Mesenchymal stem cell (in vitro differentiated cells and primary cell): ENCODE measurements at regions not wholly inside any gene's neighbourhood (a gene's known extent, or its start where the extent isn't known, plus 50 kb on each side); places are given as distances from the start of the nearest gene placed in this dataset.

ENCODE experiments used
- DNase-seq: peaks from one replicate; pipeline ENCODE4 v3.0.0-alpha.2; 2013
- H2AFZ ChIP-seq: one replicate; pipeline ENCODE4 v1.6.1; 2013; ENCODE audit warnings: low read depth, mild to moderate bottlenecking, control low read depth, inconsistent platforms, low read length, moderate library complexity
- H2AK5ac ChIP-seq: 2 replicates; pipeline ENCODE4 v1.6.1; 2013; ENCODE audit warnings: low read length, moderate library complexity, mild to moderate bottlenecking, inconsistent platforms; ENCODE audit not compliant: severe bottlenecking
- H2BK120ac ChIP-seq: one replicate; pipeline ENCODE4 v1.6.1; 2013; ENCODE audit warnings: low read depth, mild to moderate bottlenecking, inconsistent platforms, low read length, moderate library complexity
- H2BK12ac ChIP-seq, 2 experiments: one replicate each; pipeline ENCODE4 v1.6.1; 2013; ENCODE audit warnings: inconsistent platforms in 2 of 2, low read length in 2 of 2, mild to moderate bottlenecking in 2 of 2, moderate library complexity in 2 of 2, control low read depth in 1 of 2
- H2BK15ac ChIP-seq: one replicate; pipeline ENCODE4 v1.6.1; 2013; ENCODE audit warnings: mild to moderate bottlenecking, low read depth, inconsistent platforms; ENCODE audit not compliant: poor library complexity, severe bottlenecking
- H2BK5ac ChIP-seq: 2 replicates; pipeline ENCODE4 v1.6.1; 2013; ENCODE audit warnings: low read depth, mild to moderate bottlenecking, low read length, control low read depth, inconsistent platforms; ENCODE audit not compliant: poor library complexity, severe bottlenecking
- H3K14ac ChIP-seq, 2 experiments: one replicate each; pipeline ENCODE4 v1.6.1; 2013; ENCODE audit warnings: inconsistent platforms in 2 of 2, low read length in 2 of 2, control low read depth in 1 of 2, mild to moderate bottlenecking in 1 of 2, moderate library complexity in 1 of 2
- H3K18ac ChIP-seq, 2 experiments: one replicate each; pipeline ENCODE4 v1.6.1; 2013; ENCODE audit warnings: inconsistent platforms in 2 of 2, low read length in 2 of 2, control low read depth in 1 of 2, low read depth in 1 of 2, mild to moderate bottlenecking in 1 of 2
- H3K23ac ChIP-seq, 2 experiments: one replicate each; pipeline ENCODE4 v1.6.1; 2013; ENCODE audit warnings: inconsistent platforms in 2 of 2, low read length in 2 of 2, mild to moderate bottlenecking in 2 of 2, moderate library complexity in 2 of 2, control low read depth in 1 of 2
- H3K27ac ChIP-seq: 2 replicates; pipeline ENCODE4 v1.5.1; 2013; ENCODE audit warnings: mild to moderate bottlenecking, moderate library complexity, low read length, control low read depth, inconsistent platforms; ENCODE audit not compliant: poor library complexity, severe bottlenecking
- H3K27me3 ChIP-seq, 2 experiments: 2 replicates each; pipeline versions ENCODE4 v1.6.1 to v1.7.0; 2013; ENCODE audit warnings: low read length in 2 of 2, mild to moderate bottlenecking in 2 of 2, moderate library complexity in 2 of 2, control low read depth in 1 of 2, inconsistent platforms in 1 of 2; ENCODE audit not compliant: control insufficient read depth in 1 of 2, insufficient read depth in 1 of 2
- H3K36me3 ChIP-seq, 2 experiments: 2 replicates each; pipeline versions ENCODE4 v1.6.1 to v1.7.0; 2013; ENCODE audit warnings: low read length in 2 of 2, control low read depth in 1 of 2, inconsistent platforms in 1 of 2, low read depth in 1 of 2, mild to moderate bottlenecking in 1 of 2; ENCODE audit not compliant: insufficient read depth in 2 of 2, control insufficient read depth in 1 of 2
- H3K4ac ChIP-seq, 2 experiments: one replicate each; pipeline ENCODE4 v1.6.1; 2013; ENCODE audit warnings: inconsistent platforms in 2 of 2, low read length in 2 of 2, mild to moderate bottlenecking in 2 of 2, moderate library complexity in 2 of 2, control low read depth in 1 of 2, low read depth in 1 of 2
- H3K4me1 ChIP-seq: 2 replicates; pipeline ENCODE4 v1.6.1; 2013; ENCODE audit warnings: low read depth, low read length, control low read depth; ENCODE audit not compliant: control insufficient read depth, insufficient read depth
- H3K4me2 ChIP-seq: 2 replicates; pipeline ENCODE4 v1.6.1; 2013; ENCODE audit warnings: low read length, mild to moderate bottlenecking, inconsistent platforms; ENCODE audit not compliant: poor library complexity, severe bottlenecking
- H3K4me3 ChIP-seq, 2 experiments: 2 replicates each; pipeline versions ENCODE4 v1.5.1 to v1.7.0; 2013; ENCODE audit warnings: low read length in 2 of 2, mild to moderate bottlenecking in 2 of 2, control low read depth in 1 of 2, low read depth in 1 of 2; ENCODE audit not compliant: insufficient read depth in 1 of 2
- H3K79me1 ChIP-seq: replicated peaks from 2 replicates; pipeline ENCODE4 v1.6.1; 2013; ENCODE audit warnings: mild to moderate bottlenecking, control low read depth, low read length, inconsistent platforms; ENCODE audit not compliant: poor library complexity, severe bottlenecking
- H3K9ac ChIP-seq: 2 replicates; pipeline ENCODE4 v1.7.0; 2013; ENCODE audit warnings: mild to moderate bottlenecking, low read length, moderate library complexity
- H3K9me3 ChIP-seq: 2 replicates; pipeline ENCODE4 v1.7.0; 2013; ENCODE audit warnings: mild to moderate bottlenecking, low read length; ENCODE audit not compliant: control insufficient read depth
- H4K8ac ChIP-seq: one replicate; pipeline ENCODE4 v1.6.1; 2013; ENCODE audit warnings: inconsistent platforms, mild to moderate bottlenecking, low read length, moderate library complexity
- H4K91ac ChIP-seq: one replicate; pipeline ENCODE4 v1.6.1; 2013; ENCODE audit warnings: mild to moderate bottlenecking, low read length, inconsistent platforms
- WGBS: methylation state at CpG from one replicate; pipeline ENCODE4 v1.1.7; 2013; ENCODE audit warnings: mixed read lengths; 5-methylcytosine and 5-hydroxymethylcytosine counted together

DNA sequence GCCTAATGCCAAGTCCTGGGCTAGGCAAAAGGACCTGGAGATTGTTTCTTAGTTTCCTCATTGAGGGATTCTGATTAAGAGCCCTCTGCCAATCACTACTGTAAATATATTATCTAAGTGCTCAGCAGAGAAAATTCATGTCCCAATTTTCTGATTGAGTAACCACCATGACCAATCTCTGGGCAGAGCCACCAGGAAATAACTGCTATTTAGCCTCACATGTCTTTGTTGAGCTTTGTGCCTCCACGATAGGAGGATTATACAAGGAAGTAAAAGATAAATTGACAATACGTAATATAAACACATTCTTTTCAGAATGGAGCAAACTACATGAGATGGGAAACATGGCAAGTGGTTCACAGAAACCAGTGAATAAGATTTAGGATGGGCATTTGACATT, 396.1 kb upstream of the PAPPA start:
- H3K23ac ChIP-seq: no peak overlapping the region
- no peak overlapping the region for H2AFZ ChIP-seq
- DNase-seq: no peak
- no peak overlapping the region for H2BK12ac ChIP-seq
- no peaks in the 10 kb centered on the region for H3K4me1 ChIP-seq
- H3K18ac ChIP-seq: no peak overlapping the region
- H3K36me3 ChIP-seq: no peaks in the 10 kb centered on the region
- H3K14ac ChIP-seq: no peak overlapping the region
- H2BK15ac ChIP-seq: no peak overlapping the region
- H2AK5ac ChIP-seq: no peak overlapping the region
- H4K91ac ChIP-seq: no peak overlapping the region
- no peak overlapping the region for H3K9ac ChIP-seq
- no peak overlapping the region for H4K8ac ChIP-seq
- H3K4me3 ChIP-seq: no peak overlapping the region
- 100% methylated on average over 1 of the region's 2 CpGs for WGBS
- no peaks in the 10 kb centered on the region for H3K27me3 ChIP-seq
- H3K4ac ChIP-seq: no peak overlapping the region
- H2BK5ac ChIP-seq: no peak overlapping the region
- no peak overlapping the region for H2BK120ac ChIP-seq
- no peaks in the 10 kb centered on the region for H3K79me1 ChIP-seq
- no peaks in the 10 kb centered on the region for H3K9me3 ChIP-seq
- no peak overlapping the region for H3K4me2 ChIP-seq
- no peak overlapping the region for H3K27ac ChIP-seq

DNA sequence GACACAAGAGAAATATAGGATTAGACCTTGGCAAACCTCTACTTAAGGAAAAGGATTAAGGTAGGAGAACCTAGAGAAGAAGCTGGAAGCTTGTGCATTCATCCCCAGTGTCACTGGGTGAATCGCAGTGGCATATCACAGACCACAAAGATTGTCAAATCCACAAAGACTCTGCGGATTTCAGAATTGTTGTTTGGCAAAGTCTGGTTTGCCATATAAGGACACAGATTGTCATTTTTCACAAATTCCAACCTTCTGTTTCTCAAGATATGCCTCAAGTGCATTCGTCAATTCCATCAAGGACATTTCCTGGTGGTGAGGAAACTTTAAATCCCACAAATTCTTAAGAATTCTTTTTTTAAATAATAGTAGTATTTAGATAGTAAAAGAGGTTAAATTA, 395.1 kb upstream of the PAPPA start:
- no peaks in the 10 kb centered on the region for H3K4me1 ChIP-seq
- H3K9ac ChIP-seq: no peak overlapping the region
- peak; percentile 44 for DNase-seq
- no peak overlapping the region for H2BK5ac ChIP-seq
- no peak overlapping the region for H2BK15ac ChIP-seq
- no peak overlapping the region for H3K18ac ChIP-seq
- H3K4ac ChIP-seq: no peak overlapping the region
- no peak overlapping the region for H2AK5ac ChIP-seq
- no peak overlapping the region for H3K4me3 ChIP-seq
- H3K36me3 ChIP-seq: no peaks in the 10 kb centered on the region
- WGBS: 80% methylated on average over 2 of the region's 3 CpGs
- H2AFZ ChIP-seq: no peak overlapping the region
- no peaks in the 10 kb centered on the region for H3K79me1 ChIP-seq
- H3K27ac ChIP-seq: no peak overlapping the region
- H3K14ac ChIP-seq: no peak overlapping the region
- no peaks in the 10 kb centered on the region for H3K27me3 ChIP-seq
- H4K91ac ChIP-seq: no peak overlapping the region
- no peak overlapping the region for H4K8ac ChIP-seq
- H3K9me3 ChIP-seq: no peaks in the 10 kb centered on the region
- H3K23ac ChIP-seq: no peak overlapping the region
- no peak overlapping the region for H3K4me2 ChIP-seq
- H2BK120ac ChIP-seq: no peak overlapping the region
- H2BK12ac ChIP-seq: no peak overlapping the region

DNA sequence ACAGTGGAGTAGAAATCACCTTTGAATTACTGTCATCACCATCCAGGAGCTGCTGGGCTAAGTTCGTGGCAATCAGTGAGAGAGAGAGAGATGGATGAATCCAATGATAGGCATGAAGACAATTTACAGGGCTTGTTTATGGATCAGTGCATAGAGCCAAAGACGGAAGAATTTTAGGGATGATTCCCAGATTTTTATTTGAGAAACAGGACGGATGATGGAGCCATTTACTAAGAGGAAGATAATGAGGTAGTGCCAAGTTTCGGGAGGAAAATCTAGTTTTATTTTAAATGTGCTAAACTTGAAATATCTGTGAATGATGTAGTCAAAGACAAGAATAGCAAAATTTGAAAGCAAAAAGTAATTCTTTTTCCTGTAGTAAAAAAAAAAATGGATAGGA, 394.2 kb upstream of the PAPPA start:
- Histone ChIP-seq H3K4me3 (no peak overlapping the region), H4K91ac (no peak overlapping the region), H3K27ac (no peak overlapping the region), H2AFZ (no peak overlapping the region), H2BK120ac (no peak overlapping the region), H3K27me3 (no peaks in the 10 kb centered on the region), H3K79me1 (no peaks in the 10 kb centered on the region), H3K9me3 (no peaks in the 10 kb centered on the region), H3K23ac (no peak overlapping the region), H3K36me3 (no peaks in the 10 kb centered on the region), H3K4ac (no peak overlapping the region), H3K18ac (no peak overlapping the region), H3K14ac (no peak overlapping the region), H2BK5ac (no peak overlapping the region), H2BK15ac (no peak overlapping the region), H3K4me1 (no peaks in the 10 kb centered on the region), H3K4me2 (no peak overlapping the region), H2AK5ac (no peak overlapping the region), H2BK12ac (no peak overlapping the region), H3K9ac (no peak overlapping the region), H4K8ac (no peak overlapping the region)
- 93% methylated on average over 4 of the region's 4 CpGs for WGBS
- DNase-seq: no peak

GRCh38 chr9:115764645-115765044, 388.9 kb upstream of the PAPPA start:
- H2BK12ac ChIP-seq: no peak overlapping the region
- H3K4me3 ChIP-seq: no peak overlapping the region
- H2AK5ac ChIP-seq: no peak overlapping the region
- no peak overlapping the region for H2BK15ac ChIP-seq
- H3K4me2 ChIP-seq: peak overlapping the region; percentile 22
- H3K9me3 ChIP-seq: no peaks in the 10 kb centered on the region
- no peak for DNase-seq
- H3K27me3 ChIP-seq: no peaks in the 10 kb centered on the region
- H3K9ac ChIP-seq: no peak overlapping the region
- 100% methylated on average over 1 of the region's 1 CpG for WGBS
- H4K91ac ChIP-seq: no peak overlapping the region
- H3K4ac ChIP-seq: no peak overlapping the region
- no peaks in the 10 kb centered on the region for H3K79me1 ChIP-seq
- no peak overlapping the region for H2AFZ ChIP-seq
- H2BK5ac ChIP-seq: no peak overlapping the region
- no peak overlapping the region for H2BK120ac ChIP-seq
- no peak overlapping the region for H3K23ac ChIP-seq
- H3K18ac ChIP-seq: no peak overlapping the region
- no peak overlapping the region for H3K14ac ChIP-seq
- no peak overlapping the region for H4K8ac ChIP-seq
- peak overlapping the region; percentile 17 for H3K27ac ChIP-seq
- no peaks in the 10 kb centered on the region for H3K36me3 ChIP-seq
- H3K4me1 ChIP-seq: peaks cover 3% of the 10 kb centered on the region
